OCI-LY3 (cell line): ENCODE measurements at regions not wholly inside any gene's neighbourhood (a gene's known extent, or its start where the extent isn't known, plus 50 kb on each side); places are given as distances from the start of the nearest gene placed in this dataset.

Source experiments
- CTCF ChIP-seq: fragments of 200-600, 300-600 bp; sonication (generic); IDR thresholded peaks from 2 replicates; pipeline ENCODE4 v1.5.1; 2014; ENCODE audit warnings: antibody characterized with exemption, low read length, low read depth
- EZH2phosphoT487 ChIP-seq: fragments of 200-600 bp; shearing (Covaris generic); IDR thresholded peaks from 2 replicates; pipeline ENCODE4 v1.6.1; 2018; ENCODE audit warnings: antibody characterized with exemption, mixed run types, low read depth

GRCh38 chr13:59603646-59604045 lies 560.1 kb downstream of the DIAPH3 start:
- TF ChIP-seq CTCF (no peak), EZH2phosphoT487 (no peak)
